Liver (tissue), 3 donors: ENCODE measurements at regions not wholly inside any gene's neighbourhood (a gene's known extent, or its start where the extent isn't known, plus 50 kb on each side); places are given as distances from the start of the nearest gene placed in this dataset.

ENCODE experiments used
- FOXA1 ChIP-seq: IDR thresholded peaks from 2 replicates; pipeline ENCODE4 v1.6.1; 2016; ENCODE audit warnings: antibody characterized with exemption
- RAD21 ChIP-seq, 2 donors: IDR thresholded peaks; 2 replicates each; pipeline ENCODE4 v1.6.1; 2016; ENCODE audit warnings: antibody characterized with exemption in 2 of 2, mild to moderate bottlenecking in 2 of 2
- SP1 ChIP-seq: IDR thresholded peaks from 2 replicates; pipeline ENCODE4 v1.6.1; 2018; ENCODE audit warnings: antibody characterized with exemption, mild to moderate bottlenecking
- TAF1 ChIP-seq: conservative IDR thresholded peaks from 2 replicates; pipeline ENCODE4 v1.6.1; 2016; ENCODE audit warnings: antibody characterized with exemption, mild to moderate bottlenecking
- YY1 ChIP-seq: IDR thresholded peaks from 2 replicates; pipeline ENCODE4 v1.6.1; 2016; ENCODE audit warnings: antibody characterized with exemption, mild to moderate bottlenecking
- TF ChIP-seq, protein P1 (sequence below): IDR thresholded peaks from 2 replicates; pipeline ENCODE4 v1.6.1; 2016; ENCODE audit warnings: antibody characterized with exemption
- TF ChIP-seq, protein P2 (sequence below): fragments of 150-350 bp; IDR thresholded peaks from 2 replicates; pipeline ENCODE4 v1.5.1; 2017; ENCODE audit warnings: improper control_type of control experiment, low read depth, low read length; ENCODE audit not compliant: missing input control
- TF ChIP-seq, protein P3 (sequence below): IDR thresholded peaks from 2 replicates; pipeline ENCODE4 v1.6.1; 2016; ENCODE audit warnings: antibody characterized with exemption, mild to moderate bottlenecking
- donor health status: healthy.
- donor health status: healthy.

- TF ChIP-seq, protein P1, sequence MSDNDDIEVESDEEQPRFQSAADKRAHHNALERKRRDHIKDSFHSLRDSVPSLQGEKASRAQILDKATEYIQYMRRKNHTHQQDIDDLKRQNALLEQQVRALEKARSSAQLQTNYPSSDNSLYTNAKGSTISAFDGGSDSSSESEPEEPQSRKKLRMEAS = no peak
- TF ChIP-seq, protein P2, sequence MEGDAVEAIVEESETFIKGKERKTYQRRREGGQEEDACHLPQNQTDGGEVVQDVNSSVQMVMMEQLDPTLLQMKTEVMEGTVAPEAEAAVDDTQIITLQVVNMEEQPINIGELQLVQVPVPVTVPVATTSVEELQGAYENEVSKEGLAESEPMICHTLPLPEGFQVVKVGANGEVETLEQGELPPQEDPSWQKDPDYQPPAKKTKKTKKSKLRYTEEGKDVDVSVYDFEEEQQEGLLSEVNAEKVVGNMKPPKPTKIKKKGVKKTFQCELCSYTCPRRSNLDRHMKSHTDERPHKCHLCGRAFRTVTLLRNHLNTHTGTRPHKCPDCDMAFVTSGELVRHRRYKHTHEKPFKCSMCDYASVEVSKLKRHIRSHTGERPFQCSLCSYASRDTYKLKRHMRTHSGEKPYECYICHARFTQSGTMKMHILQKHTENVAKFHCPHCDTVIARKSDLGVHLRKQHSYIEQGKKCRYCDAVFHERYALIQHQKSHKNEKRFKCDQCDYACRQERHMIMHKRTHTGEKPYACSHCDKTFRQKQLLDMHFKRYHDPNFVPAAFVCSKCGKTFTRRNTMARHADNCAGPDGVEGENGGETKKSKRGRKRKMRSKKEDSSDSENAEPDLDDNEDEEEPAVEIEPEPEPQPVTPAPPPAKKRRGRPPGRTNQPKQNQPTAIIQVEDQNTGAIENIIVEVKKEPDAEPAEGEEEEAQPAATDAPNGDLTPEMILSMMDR = no peak
- TF ChIP-seq YY1 (no peak), TAF1 (no peak), RAD21 (IDR thresholded peaks at IDR 0.05) (no peak), SP1 (no peak), FOXA1 (no peak)
- TF ChIP-seq, protein P3, sequence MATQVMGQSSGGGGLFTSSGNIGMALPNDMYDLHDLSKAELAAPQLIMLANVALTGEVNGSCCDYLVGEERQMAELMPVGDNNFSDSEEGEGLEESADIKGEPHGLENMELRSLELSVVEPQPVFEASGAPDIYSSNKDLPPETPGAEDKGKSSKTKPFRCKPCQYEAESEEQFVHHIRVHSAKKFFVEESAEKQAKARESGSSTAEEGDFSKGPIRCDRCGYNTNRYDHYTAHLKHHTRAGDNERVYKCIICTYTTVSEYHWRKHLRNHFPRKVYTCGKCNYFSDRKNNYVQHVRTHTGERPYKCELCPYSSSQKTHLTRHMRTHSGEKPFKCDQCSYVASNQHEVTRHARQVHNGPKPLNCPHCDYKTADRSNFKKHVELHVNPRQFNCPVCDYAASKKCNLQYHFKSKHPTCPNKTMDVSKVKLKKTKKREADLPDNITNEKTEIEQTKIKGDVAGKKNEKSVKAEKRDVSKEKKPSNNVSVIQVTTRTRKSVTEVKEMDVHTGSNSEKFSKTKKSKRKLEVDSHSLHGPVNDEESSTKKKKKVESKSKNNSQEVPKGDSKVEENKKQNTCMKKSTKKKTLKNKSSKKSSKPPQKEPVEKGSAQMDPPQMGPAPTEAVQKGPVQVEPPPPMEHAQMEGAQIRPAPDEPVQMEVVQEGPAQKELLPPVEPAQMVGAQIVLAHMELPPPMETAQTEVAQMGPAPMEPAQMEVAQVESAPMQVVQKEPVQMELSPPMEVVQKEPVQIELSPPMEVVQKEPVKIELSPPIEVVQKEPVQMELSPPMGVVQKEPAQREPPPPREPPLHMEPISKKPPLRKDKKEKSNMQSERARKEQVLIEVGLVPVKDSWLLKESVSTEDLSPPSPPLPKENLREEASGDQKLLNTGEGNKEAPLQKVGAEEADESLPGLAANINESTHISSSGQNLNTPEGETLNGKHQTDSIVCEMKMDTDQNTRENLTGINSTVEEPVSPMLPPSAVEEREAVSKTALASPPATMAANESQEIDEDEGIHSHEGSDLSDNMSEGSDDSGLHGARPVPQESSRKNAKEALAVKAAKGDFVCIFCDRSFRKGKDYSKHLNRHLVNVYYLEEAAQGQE = no peak
These were observed 65.8 kb downstream of the SIK1 start for GRCh38 chr21:43361127-43361492.
